MCF 10A (cell line): ENCODE measurements at regions not wholly inside any gene's neighbourhood (a gene's known extent, or its start where the extent isn't known, plus 50 kb on each side); places are given as distances from the start of the nearest gene placed in this dataset.
A peak's percentile ranks its signal among the peaks of the same experiment; 100 is the strongest.

Source experiments
- BruUV-seq: library from RNA; stranded (reverse); fragments of 400-500 nt; replicated peaks from 2 replicates; lab custom pipeline; 2021; lab: Mats Ljungman, UMichigan
- CTCF ChIA-PET: fragments of 300-600 bp; sonication (Branson Sonifier 250); formaldehyde crosslinking; extraction: SDS; loops from one replicate; lab custom pipeline; 2021; ENCODE audit warnings: antibody characterized with exemption, inconsistent platforms; lab: Yijun Ruan, JAX
- POLR2A ChIA-PET: fragments of 300-600, 350-650 bp; sonication (Branson Sonifier 250); formaldehyde crosslinking; extraction: SDS; loops from one replicate; lab custom pipeline; 2020; ENCODE audit warnings: antibody characterized with exemption, inconsistent platforms; lab: Yijun Ruan, JAX
- DNase-seq: peaks from one replicate; pipeline ENCODE4 v3.0.0-alpha.2; 2018; ENCODE audit not compliant: unreplicated experiment
- H3K27ac Mint-ChIP-seq: one replicate; pipeline ENCODE4 v1.8.0; 2022; ENCODE audit warnings: mild to moderate bottlenecking, low read depth, mixed read lengths; ENCODE audit not compliant: unreplicated experiment
- H3K27me3 Mint-ChIP-seq: one replicate; pipeline ENCODE4 v1.8.0; 2022; ENCODE audit warnings: mixed read lengths; ENCODE audit not compliant: insufficient read depth, unreplicated experiment
- H3K36me3 Mint-ChIP-seq: one replicate; pipeline ENCODE4 v1.8.0; 2022; ENCODE audit warnings: mild to moderate bottlenecking, moderate library complexity, mixed read lengths; ENCODE audit not compliant: insufficient read depth, unreplicated experiment
- H3K4me1 Mint-ChIP-seq: one replicate; pipeline ENCODE4 v1.8.0; 2022; ENCODE audit warnings: mixed read lengths; ENCODE audit not compliant: insufficient read depth, unreplicated experiment
- H3K4me3 Mint-ChIP-seq: one replicate; pipeline ENCODE4 v1.8.0; 2022; ENCODE audit warnings: mild to moderate bottlenecking, moderate library complexity, mixed read lengths; ENCODE audit not compliant: unreplicated experiment
- H3K9me3 Mint-ChIP-seq: one replicate; pipeline ENCODE4 v1.8.0; 2022; ENCODE audit warnings: mixed read lengths; ENCODE audit not compliant: unreplicated experiment
- intact Hi-C: fragments of 100-400 bp; cut with micrococcal nuclease; formaldehyde crosslinking; loops from 2 replicates; pipeline ENCODE4 v1.14.1; 2022
- TF ChIP-seq, protein P1 (sequence below): fragments of 200-600 bp; IDR thresholded peaks from one replicate; pipeline ENCODE4 v1.8.0; 2022; ENCODE audit warnings: antibody characterized with exemption, mild to moderate bottlenecking; ENCODE audit not compliant: unreplicated experiment

DNA sequence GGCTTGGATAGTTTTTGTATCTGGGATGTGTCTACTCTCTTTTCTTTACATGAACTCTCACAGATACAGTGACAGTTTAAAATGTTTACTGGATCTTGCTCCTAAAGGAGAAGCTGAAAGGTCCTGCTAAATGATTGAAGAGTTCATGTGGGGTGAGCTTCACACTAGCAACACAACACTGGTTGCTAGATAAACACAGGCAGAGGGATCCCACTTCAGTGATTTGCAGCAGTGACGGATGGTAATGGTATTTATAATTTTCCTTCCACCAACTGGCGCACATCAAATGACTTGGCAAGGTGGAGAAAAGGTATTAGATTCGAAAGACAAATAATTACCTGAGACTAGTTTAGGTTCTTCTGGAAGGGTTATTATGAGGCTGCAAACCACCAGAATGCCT is 270.2 kb downstream of the TBX15 start:
- Mint-ChIP-seq H3K27me3 (no peaks in the 10 kb centered on the region), H3K36me3 (no peaks in the 10 kb centered on the region), H3K27ac (no peak overlapping the region), H3K9me3 (no peaks in the 10 kb centered on the region), H3K4me1 (no peaks in the 10 kb centered on the region), H3K4me3 (no peak overlapping the region)
- DNase-seq = no peak
- ChIA-PET CTCF (interaction anchor here (0.7 to 2.1 kb wide), 2 partner anchors 259 to 563 kb away, joined by 3 to 15 read pairs; no protein-coding TSS in a partner anchor), POLR2A (no interaction called here)
- intact Hi-C loops = loop anchor here (2.0 kb wide), 2 partner anchors 413 to 641 kb away; no protein-coding TSS in a partner anchor
- BruUV-seq = no TSS peak
- TF ChIP-seq, protein P1, sequence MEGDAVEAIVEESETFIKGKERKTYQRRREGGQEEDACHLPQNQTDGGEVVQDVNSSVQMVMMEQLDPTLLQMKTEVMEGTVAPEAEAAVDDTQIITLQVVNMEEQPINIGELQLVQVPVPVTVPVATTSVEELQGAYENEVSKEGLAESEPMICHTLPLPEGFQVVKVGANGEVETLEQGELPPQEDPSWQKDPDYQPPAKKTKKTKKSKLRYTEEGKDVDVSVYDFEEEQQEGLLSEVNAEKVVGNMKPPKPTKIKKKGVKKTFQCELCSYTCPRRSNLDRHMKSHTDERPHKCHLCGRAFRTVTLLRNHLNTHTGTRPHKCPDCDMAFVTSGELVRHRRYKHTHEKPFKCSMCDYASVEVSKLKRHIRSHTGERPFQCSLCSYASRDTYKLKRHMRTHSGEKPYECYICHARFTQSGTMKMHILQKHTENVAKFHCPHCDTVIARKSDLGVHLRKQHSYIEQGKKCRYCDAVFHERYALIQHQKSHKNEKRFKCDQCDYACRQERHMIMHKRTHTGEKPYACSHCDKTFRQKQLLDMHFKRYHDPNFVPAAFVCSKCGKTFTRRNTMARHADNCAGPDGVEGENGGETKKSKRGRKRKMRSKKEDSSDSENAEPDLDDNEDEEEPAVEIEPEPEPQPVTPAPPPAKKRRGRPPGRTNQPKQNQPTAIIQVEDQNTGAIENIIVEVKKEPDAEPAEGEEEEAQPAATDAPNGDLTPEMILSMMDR = no peak

DNA sequence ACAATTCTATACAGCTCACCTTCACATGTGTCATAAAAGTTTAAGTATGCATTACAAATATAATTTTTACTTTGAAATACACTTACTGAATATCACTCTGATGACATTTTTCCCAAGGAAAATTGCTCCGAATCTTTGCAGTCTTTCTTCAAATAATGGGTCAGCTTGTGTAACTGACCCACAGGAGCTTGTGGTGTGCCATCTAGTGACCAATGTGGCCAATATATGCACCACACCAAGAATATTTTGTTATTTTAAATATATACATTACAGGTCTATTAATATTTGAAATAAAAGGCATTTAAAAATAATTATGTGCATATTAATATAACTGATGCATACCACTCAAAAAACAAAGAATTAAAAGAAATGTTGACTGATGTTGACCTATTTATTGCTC is 271.4 kb downstream of the TBX15 start:
- TF ChIP-seq, protein P1 = no peak
- CTCF ChIA-PET = interaction anchor here (0.6 to 2.1 kb wide), 12 partner anchors 54 to 631 kb away, joined by 3 to 15 read pairs (median 4); no protein-coding TSS in a partner anchor
- POLR2A ChIA-PET = interaction anchor here (0.9 kb wide), 1 partner anchor 565 kb away, joined by 3 read pairs; no protein-coding TSS in a partner anchor
- no peaks in the 10 kb centered on the region for H3K4me1 Mint-ChIP-seq
- no peak overlapping the region for H3K4me3 Mint-ChIP-seq
- intact Hi-C loops = loop anchor here (1.0 to 2.0 kb wide), 3 partner anchors 412 to 640 kb away; no protein-coding TSS in a partner anchor
- H3K27ac Mint-ChIP-seq = no peak overlapping the region
- no peaks in the 10 kb centered on the region for H3K36me3 Mint-ChIP-seq
- no TSS peak for BruUV-seq
- DNase-seq = peak; percentile 10
- no peaks in the 10 kb centered on the region for H3K9me3 Mint-ChIP-seq
- H3K27me3 Mint-ChIP-seq = no peaks in the 10 kb centered on the region

DNA sequence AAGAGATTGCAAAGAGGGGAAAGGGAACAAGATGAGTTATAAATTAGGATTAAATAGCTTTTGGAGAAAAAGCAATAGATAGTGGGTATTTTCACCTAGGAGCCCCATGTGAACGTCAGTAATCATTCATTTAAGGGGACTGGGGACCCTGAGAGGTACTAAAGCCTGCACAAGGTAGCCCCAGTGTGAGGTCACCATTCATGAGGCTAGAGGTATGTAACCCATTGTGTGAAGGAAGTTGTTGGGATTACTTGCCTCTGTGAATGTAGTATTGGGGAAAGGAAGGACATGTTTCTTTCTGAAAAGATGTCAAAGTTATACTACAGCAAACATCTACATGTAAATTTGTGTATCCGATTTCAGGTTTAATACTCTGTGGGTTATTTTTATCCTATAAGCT is 276.8 kb downstream of the TBX15 start:
- Mint-ChIP-seq H3K36me3 (no peaks in the 10 kb centered on the region), H3K27me3 (no peaks in the 10 kb centered on the region), H3K4me3 (no peak overlapping the region), H3K9me3 (no peaks in the 10 kb centered on the region), H3K4me1 (no peaks in the 10 kb centered on the region), H3K27ac (no peak overlapping the region)
- TF ChIP-seq, protein P1 = no peak
- intact Hi-C loops = no loop called here
- ChIA-PET CTCF (interaction anchor here (0.7 kb wide), 1 partner anchor 15 kb away, joined by 3 read pairs; no protein-coding TSS in a partner anchor), POLR2A (no interaction called here)
- no TSS peak for BruUV-seq
- no peak for DNase-seq

DNA sequence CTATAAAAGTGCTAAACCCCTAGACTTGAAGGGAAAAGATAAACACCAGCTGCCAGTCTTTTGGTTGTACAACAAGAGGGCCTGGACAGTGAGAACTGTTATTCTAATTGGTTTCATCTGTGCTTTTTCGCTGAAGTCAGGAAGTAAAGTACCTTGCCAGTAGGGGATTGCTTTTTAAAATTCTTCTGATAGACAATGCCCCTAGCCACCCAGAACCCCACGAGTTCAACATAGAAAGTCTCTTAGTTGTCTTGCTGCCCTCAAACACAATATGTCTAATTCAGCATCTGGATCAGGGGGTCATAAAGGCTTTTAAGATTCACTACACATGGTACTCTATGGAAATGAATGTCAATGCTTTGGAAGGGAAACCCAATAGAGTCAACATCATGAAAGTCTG is 289.2 kb downstream of the TBX15 start:
- H3K27me3 Mint-ChIP-seq = no peaks in the 10 kb centered on the region
- ChIA-PET POLR2A (no interaction called here), CTCF (no interaction called here)
- TF ChIP-seq, protein P1 = no peak
- BruUV-seq = no TSS peak
- intact Hi-C loops = no loop called here
- no peak for DNase-seq
- no peaks in the 10 kb centered on the region for H3K36me3 Mint-ChIP-seq
- H3K27ac Mint-ChIP-seq = no peak overlapping the region
- no peaks in the 10 kb centered on the region for H3K9me3 Mint-ChIP-seq
- H3K4me1 Mint-ChIP-seq = peaks cover 5% of the 10 kb centered on the region
- H3K4me3 Mint-ChIP-seq = no peak overlapping the region
